SK-N-SH treated with all-trans-retinoic acid at 6 μM for 48 hours (cell line): ENCODE measurements at regions not wholly inside any gene's neighbourhood (a gene's known extent, or its start where the extent isn't known, plus 50 kb on each side); places are given as distances from the start of the nearest gene placed in this dataset.

Source experiments
- OSR1 ChIP-seq: fragments of 250-450 bp; sonication (Bioruptor Pico); IDR thresholded peaks from 2 replicates; pipeline ENCODE4 v1.8.0; 2022; ENCODE audit warnings: moderate library complexity, mild to moderate bottlenecking, inconsistent platforms
- ZC3H10 ChIP-seq: fragments of 250-450 bp; sonication (Bioruptor Pico); IDR thresholded peaks from 2 replicates; pipeline ENCODE4 v1.5.1; 2021; ENCODE audit warnings: mild to moderate bottlenecking, moderate library complexity
- TF ChIP-seq, protein P1 (sequence below): fragments of 250-450 bp; sonication (Bioruptor Pico); IDR thresholded peaks from 2 replicates; pipeline ENCODE4 v1.8.0; 2021; ENCODE audit warnings: low read depth, mild to moderate bottlenecking, moderate library complexity, borderline replicate concordance

- TF ChIP-seq, protein P1, sequence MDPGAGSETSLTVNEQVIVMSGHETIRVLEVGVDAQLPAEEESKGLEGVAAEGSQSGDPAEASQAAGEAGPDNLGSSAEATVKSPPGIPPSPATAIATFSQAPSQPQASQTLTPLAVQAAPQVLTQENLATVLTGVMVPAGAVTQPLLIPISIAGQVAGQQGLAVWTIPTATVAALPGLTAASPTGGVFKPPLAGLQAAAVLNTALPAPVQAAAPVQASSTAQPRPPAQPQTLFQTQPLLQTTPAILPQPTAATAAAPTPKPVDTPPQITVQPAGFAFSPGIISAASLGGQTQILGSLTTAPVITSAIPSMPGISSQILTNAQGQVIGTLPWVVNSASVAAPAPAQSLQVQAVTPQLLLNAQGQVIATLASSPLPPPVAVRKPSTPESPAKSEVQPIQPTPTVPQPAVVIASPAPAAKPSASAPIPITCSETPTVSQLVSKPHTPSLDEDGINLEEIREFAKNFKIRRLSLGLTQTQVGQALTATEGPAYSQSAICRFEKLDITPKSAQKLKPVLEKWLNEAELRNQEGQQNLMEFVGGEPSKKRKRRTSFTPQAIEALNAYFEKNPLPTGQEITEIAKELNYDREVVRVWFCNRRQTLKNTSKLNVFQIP (CRISPR knock-in tag), result no peak
- TF ChIP-seq OSR1 (CRISPR knock-in tag), result no peak
- no peak for TF ChIP-seq ZC3H10 (CRISPR knock-in tag)
These were observed 72.0 kb upstream of the B3GAT2 start for GRCh38 chr6:71028877-71029252.
